ENCODE measurements at regions not wholly inside any gene's neighbourhood (a gene's known extent, or its start where the extent isn't known, plus 50 kb on each side); places are given as distances from the start of the nearest gene placed in this dataset.

DNA sequence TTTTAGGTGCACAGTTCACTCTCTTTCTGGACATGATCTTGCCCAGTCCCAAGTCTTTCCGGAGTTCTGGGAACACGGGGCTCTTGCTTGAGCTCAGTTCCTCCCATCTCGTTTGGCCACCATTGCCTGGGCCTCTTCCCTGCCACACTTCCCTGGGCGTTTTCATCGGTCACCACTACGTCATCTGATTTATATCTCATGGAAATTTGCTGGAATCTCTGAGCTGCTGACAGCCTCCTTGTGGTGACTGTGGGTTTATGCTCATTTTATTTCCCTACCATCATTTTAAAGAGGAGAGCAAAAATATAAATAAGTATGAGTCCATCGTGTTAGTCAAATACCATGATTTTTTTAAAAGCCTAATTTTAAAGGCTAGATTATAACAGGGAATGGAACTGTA, 449.1 kb upstream of the KAZN start:
- intact Hi-C loops (cut with micrococcal nuclease; ENCODE audit: unreplicated experiment) = no loop called here
- Histone ChIP-seq H3K9me3 (ENCODE audit: low read depth, low read length, poor library complexity, severe bottlenecking) (no peaks in the 10 kb centered on the region), H3K4me1 (ENCODE audit: insufficient read depth, low read length, poor library complexity, severe bottlenecking) (no peaks in the 10 kb centered on the region), H3K36me3 (ENCODE audit: insufficient read depth, low read length, poor library complexity, severe bottlenecking) (no peaks in the 10 kb centered on the region), H3K27me3 (replicated peaks; ENCODE audit: insufficient read depth, low read depth, low read length, poor library complexity) (no peaks in the 10 kb centered on the region), H3K4me3 (ENCODE audit: low read depth, low read length, poor library complexity, severe bottlenecking) (no peak overlapping the region), H3K27ac (ENCODE audit: low read depth, low read length, poor library complexity, severe bottlenecking) (no peak overlapping the region)
- peak; percentile 33 for DNase-seq (ENCODE audit: low spot score)
- ChIA-PET CTCF (no interaction called here), POLR2A (ENCODE audit: low non-redundant PET) (no interaction called here)
- BruUV-seq (replicated peaks) = no TSS peak
- TF ChIP-seq, protein P1, sequence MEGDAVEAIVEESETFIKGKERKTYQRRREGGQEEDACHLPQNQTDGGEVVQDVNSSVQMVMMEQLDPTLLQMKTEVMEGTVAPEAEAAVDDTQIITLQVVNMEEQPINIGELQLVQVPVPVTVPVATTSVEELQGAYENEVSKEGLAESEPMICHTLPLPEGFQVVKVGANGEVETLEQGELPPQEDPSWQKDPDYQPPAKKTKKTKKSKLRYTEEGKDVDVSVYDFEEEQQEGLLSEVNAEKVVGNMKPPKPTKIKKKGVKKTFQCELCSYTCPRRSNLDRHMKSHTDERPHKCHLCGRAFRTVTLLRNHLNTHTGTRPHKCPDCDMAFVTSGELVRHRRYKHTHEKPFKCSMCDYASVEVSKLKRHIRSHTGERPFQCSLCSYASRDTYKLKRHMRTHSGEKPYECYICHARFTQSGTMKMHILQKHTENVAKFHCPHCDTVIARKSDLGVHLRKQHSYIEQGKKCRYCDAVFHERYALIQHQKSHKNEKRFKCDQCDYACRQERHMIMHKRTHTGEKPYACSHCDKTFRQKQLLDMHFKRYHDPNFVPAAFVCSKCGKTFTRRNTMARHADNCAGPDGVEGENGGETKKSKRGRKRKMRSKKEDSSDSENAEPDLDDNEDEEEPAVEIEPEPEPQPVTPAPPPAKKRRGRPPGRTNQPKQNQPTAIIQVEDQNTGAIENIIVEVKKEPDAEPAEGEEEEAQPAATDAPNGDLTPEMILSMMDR (conservative IDR thresholded peaks at IDR 0.05; ENCODE audit: low read depth, low read length) = peak; percentile 30; the same call in 1 of the 2 replicates
- no peak for TF ChIP-seq EZH2 (IDR thresholded peaks at IDR 0.05; ENCODE audit: borderline replicate concordance, low read depth, low read length, poor library complexity, severe bottlenecking)

DNA sequence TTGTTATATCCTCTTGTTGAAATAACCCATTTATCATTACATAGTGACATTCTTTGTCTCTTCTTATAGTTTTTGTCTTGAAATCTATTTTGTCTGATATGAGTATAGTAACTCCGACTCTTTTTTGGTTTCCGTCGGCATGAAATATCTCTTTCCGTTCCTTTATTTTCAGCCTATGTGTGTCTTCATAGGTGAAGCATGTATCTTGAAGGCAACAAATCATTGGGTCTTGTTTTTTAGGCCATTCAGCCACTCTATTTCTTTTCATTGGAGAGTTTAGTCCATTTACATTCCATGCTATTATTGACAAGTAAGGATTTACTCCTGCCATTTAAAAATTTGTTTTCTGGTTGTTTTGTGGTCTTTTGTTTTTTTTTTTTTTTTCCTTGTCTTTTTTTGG, 441.9 kb upstream of the KAZN start:
- TF ChIP-seq, protein P1 (conservative IDR thresholded peaks at IDR 0.05; ENCODE audit: low read depth, low read length) = no peak
- no peak for TF ChIP-seq EZH2 (IDR thresholded peaks at IDR 0.05; ENCODE audit: borderline replicate concordance, low read depth, low read length, poor library complexity, severe bottlenecking)
- POLR2A ChIA-PET (ENCODE audit: low non-redundant PET) = no interaction called here
- Histone ChIP-seq H3K4me1 (ENCODE audit: insufficient read depth, low read length, poor library complexity, severe bottlenecking) (no peaks in the 10 kb centered on the region), H3K27me3 (replicated peaks; ENCODE audit: insufficient read depth, low read depth, low read length, poor library complexity) (no peaks in the 10 kb centered on the region), H3K36me3 (ENCODE audit: insufficient read depth, low read length, poor library complexity, severe bottlenecking) (no peaks in the 10 kb centered on the region), H3K27ac (ENCODE audit: low read depth, low read length, poor library complexity, severe bottlenecking) (no peak overlapping the region), H3K4me3 (ENCODE audit: low read depth, low read length, poor library complexity, severe bottlenecking) (no peak overlapping the region), H3K9me3 (ENCODE audit: low read depth, low read length, poor library complexity, severe bottlenecking) (no peaks in the 10 kb centered on the region)
- CTCF ChIA-PET = no interaction called here
- no TSS peak for BruUV-seq (replicated peaks)
- intact Hi-C loops (cut with micrococcal nuclease; ENCODE audit: unreplicated experiment) = no loop called here
- DNase-seq (ENCODE audit: low spot score) = no peak

DNA sequence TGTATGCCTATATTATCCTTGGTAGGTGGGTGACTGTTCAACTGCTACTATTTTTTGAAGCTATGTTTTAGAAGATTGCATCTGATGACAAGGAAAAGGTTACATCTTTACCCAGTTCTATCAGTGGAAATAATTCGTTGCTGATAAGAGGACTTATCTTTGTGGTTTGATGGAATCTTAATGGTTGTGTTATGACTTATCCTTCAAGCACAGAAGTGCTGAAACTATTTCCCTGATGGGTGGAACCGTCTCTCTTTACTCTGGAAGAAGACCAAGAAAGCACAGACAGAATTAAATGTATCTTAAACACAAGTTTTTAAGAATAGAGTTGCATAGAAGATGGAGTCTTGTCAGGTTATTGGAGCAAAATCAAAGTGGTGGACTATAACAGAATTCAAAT, 437.7 kb upstream of the KAZN start:
- no peaks in the 10 kb centered on the region for H3K9me3 ChIP-seq (ENCODE audit: low read depth, low read length, poor library complexity, severe bottlenecking)
- no peak overlapping the region for H3K4me3 ChIP-seq (ENCODE audit: low read depth, low read length, poor library complexity, severe bottlenecking)
- POLR2A ChIA-PET (ENCODE audit: low non-redundant PET) = no interaction called here
- no peaks in the 10 kb centered on the region for H3K4me1 ChIP-seq (ENCODE audit: insufficient read depth, low read length, poor library complexity, severe bottlenecking)
- intact Hi-C loops (cut with micrococcal nuclease; ENCODE audit: unreplicated experiment) = no loop called here
- CTCF ChIA-PET = no interaction called here
- no peak overlapping the region for H3K27ac ChIP-seq (ENCODE audit: low read depth, low read length, poor library complexity, severe bottlenecking)
- H3K36me3 ChIP-seq (ENCODE audit: insufficient read depth, low read length, poor library complexity, severe bottlenecking) = no peaks in the 10 kb centered on the region
- no peaks in the 10 kb centered on the region for H3K27me3 ChIP-seq (replicated peaks; ENCODE audit: insufficient read depth, low read depth, low read length, poor library complexity)
- DNase-seq (ENCODE audit: low spot score) = no peak
- no TSS peak for BruUV-seq (replicated peaks)
- TF ChIP-seq, protein P1 (conservative IDR thresholded peaks at IDR 0.05; ENCODE audit: low read depth, low read length) = no peak
- TF ChIP-seq EZH2 (IDR thresholded peaks at IDR 0.05; ENCODE audit: borderline replicate concordance, low read depth, low read length, poor library complexity, severe bottlenecking) = no peak

Measured in A673 (cell line).